GM12892 (cell line): ENCODE measurements at regions not wholly inside any gene's neighbourhood (a gene's known extent, or its start where the extent isn't known, plus 50 kb on each side); places are given as distances from the start of the nearest gene placed in this dataset.

Source experiments
- POLR2A ChIP-seq: IDR thresholded peaks from 2 replicates; pipeline ENCODE4 v1.6.1; 2011; ENCODE audit warnings: low read depth, low read length, control low read depth
- POLR2AphosphoS5 ChIP-seq: IDR thresholded peaks from 2 replicates; pipeline ENCODE4 v1.6.1; 2011; ENCODE audit warnings: low read depth, low read length, control low read depth
- TAF1 ChIP-seq: IDR thresholded peaks from 2 replicates; pipeline ENCODE4 v1.6.1; 2011; ENCODE audit warnings: low read depth, mild to moderate bottlenecking, control low read depth, low read length, borderline replicate concordance

- TF ChIP-seq POLR2A: no peak
- TF ChIP-seq TAF1: no peak
- no peak for TF ChIP-seq POLR2AphosphoS5
These were observed 433.9 kb upstream of the CPEB2 start for GRCh38 chr4:14568351-14568750.
